GM08714 (cell line): ENCODE measurements at regions not wholly inside any gene's neighbourhood (a gene's known extent, or its start where the extent isn't known, plus 50 kb on each side); places are given as distances from the start of the nearest gene placed in this dataset.
"Not testable (repeated sequence)": the region's sequence is repeated elsewhere in the genome, so short reads cannot be mapped to it uniquely, and the experiment has no call there.

Source experiments
- H3K4me3 ChIP-seq: fragments of 200-500 bp; sonication (Bioruptor generic); 2 replicates; pipeline ENCODE4 v1.5.1; 2014; ENCODE audit warnings: mild to moderate bottlenecking, low read length, inconsistent platforms
- ZNF274 ChIP-seq: IDR thresholded peaks from 2 replicates; pipeline ENCODE4 v1.6.1; 2012; ENCODE audit warnings: mild to moderate bottlenecking, low read depth, low read length

- no peak for TF ChIP-seq ZNF274
- no peak overlapping the region for H3K4me3 ChIP-seq
Observed at GRCh38 chr13:78145276-78145675, 226.6 kb upstream of the EDNRB start.

DNA sequence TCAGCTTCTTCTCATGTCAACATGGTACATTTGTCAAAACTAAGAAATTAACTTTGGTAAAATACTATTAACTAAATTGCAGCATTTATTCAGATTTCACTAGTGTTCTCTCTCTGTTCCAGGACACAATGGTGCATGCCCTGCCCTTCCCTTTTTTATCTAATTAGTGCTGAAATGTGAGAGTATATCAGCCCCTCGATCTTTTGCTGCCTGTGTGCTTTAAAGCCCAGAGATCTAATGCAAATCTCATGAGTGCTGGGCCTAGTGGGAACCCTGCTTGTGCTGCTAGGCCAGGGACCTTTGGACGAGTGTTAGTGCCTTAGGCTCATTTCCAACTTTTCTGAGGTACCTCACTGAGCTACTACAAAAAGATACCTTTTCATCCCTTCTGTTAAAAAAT lies 221.1 kb upstream of the EDNRB start:
- TF ChIP-seq ZNF274, result no peak
- H3K4me3 ChIP-seq, result no peak overlapping the region

DNA sequence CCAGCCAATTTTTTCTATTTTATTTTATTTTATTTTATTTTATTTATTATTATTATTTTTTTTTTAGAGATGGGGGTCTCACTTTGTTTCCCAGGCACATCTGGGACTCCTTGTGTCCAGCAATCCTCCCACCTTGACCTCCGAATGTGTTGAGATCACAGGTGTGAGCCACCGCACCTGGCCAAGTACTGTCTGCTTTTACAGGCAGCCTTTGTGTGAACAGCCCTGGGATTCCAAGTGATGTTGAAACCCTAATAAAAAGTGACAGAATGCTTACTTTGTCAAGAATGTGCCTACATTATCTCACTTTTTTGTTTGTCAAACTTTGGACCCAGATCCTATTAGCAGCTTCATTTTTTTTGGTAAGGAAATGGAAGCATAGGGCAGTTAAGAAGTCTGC lies 220.1 kb upstream of the EDNRB start:
- no peak overlapping the region for H3K4me3 ChIP-seq
- TF ChIP-seq ZNF274, result no peak

DNA sequence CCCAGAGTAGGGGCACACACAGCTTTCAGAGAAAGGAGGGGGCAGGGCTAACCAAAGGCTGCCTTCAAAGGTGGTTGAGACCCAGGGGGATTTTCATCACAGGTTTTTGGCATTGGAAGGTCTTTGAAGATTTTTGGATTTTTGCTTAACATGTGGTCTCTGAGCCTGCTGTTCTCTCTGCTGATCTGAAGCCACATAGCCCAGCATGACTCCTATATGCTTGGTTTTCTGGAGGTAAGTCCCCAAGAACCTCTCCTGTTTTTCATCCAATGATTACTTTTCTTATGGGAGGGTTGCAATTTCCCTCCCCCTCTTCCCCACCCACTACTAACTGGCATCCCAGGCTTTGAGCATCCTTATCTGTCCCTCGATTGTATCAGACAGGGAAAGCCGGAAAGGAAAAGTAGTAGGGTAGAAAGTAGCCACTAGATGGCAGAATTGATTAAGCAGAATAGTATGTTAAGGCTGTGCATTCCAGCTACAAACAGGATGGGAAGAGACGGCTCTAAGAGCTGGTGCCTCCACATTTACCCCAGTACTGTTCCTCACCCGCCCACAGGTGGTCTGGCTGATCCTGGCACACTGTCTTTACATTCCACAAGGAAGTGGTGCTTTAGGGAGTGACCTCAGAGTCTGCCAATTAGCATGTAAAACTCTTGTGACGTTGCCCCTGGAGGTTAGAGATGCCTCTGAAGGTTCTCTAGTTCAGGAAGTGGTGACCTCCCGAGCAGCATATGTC lies 218.9 kb upstream of the EDNRB start:
- TF ChIP-seq ZNF274, result no peak
- peak overlapping the region; percentile 47; the same call in 1 of the 2 replicates for H3K4me3 ChIP-seq

GRCh38 chr13:78136966-78137365 lies 218.3 kb upstream of the EDNRB start:
- H3K4me3 ChIP-seq, result no peak overlapping the region
- TF ChIP-seq ZNF274, result no peak

- TF ChIP-seq ZNF274, result no peak
- no peak overlapping the region for H3K4me3 ChIP-seq
Observed at GRCh38 chr13:78133511-78133910, 214.9 kb upstream of the EDNRB start.

DNA sequence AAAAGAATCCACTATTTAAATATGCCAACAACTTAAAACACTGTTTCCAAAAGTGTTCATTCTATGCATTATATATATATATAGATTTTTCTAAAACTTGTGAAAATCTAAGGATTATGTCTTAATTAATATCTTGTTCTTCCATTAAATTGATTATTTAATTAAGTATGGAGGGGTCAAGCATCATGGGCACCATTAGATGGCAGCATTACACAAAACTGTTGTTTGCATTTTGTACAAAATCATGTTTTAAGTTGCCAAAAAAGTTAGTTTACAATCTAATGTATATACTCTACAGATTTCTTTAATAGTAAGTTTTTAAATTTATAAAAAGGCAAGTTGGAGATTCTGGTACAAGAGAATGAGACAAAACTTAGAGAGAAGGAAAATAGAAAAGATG lies 213.2 kb upstream of the EDNRB start:
- TF ChIP-seq ZNF274, result no peak
- H3K4me3 ChIP-seq, result no peak overlapping the region

- no peak overlapping the region for H3K4me3 ChIP-seq
- no peak for TF ChIP-seq ZNF274
Observed at GRCh38 chr13:78131346-78131745, 212.7 kb upstream of the EDNRB start.

GRCh38 chr13:78129823-78130222 lies 211.2 kb upstream of the EDNRB start:
- TF ChIP-seq ZNF274, result no peak

GRCh38 chr13:78129359-78129758 lies 210.7 kb upstream of the EDNRB start:
- H3K4me3 ChIP-seq, result no peak overlapping the region
- TF ChIP-seq ZNF274, result no peak

More at GRCh38 chr13:78129823-78130222, 211.2 kb upstream of the EDNRB start:
- no peak overlapping the region for H3K4me3 ChIP-seq

- H3K4me3 ChIP-seq, result no peak overlapping the region
- TF ChIP-seq ZNF274, result no peak
Observed at GRCh38 chr13:78121459-78122348, 203.1 kb upstream of the EDNRB start.

DNA sequence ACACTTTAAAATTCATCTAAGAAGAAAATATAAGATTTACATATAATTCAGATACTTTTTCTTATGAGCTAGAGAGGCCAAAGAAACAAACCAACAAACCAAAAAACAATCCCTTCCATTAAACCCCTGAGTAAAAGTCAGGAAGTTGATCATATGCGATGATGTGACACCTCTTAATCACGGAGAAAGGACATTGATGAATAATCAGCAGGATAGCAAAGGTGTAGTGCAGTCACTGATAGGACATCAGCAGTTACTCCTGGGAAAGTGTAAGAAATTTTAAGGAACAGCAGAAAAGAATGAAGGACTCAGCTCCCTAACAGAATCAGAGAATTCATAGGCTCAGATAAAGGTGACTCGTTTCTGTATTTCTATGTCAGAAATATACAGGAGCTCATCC lies 202.4 kb upstream of the EDNRB start:
- no peak for TF ChIP-seq ZNF274

GRCh38 chr13:78120144-78120543 lies 201.5 kb upstream of the EDNRB start:
- H3K4me3 ChIP-seq, result not testable (repeated sequence)

More for the DNA sequence above, 202.4 kb upstream of the EDNRB start:
- H3K4me3 ChIP-seq, result no peak overlapping the region

- H3K4me3 ChIP-seq, result not testable (repeated sequence)
Observed at GRCh38 chr13:78117070-78117469, 198.4 kb upstream of the EDNRB start.

- no peak for TF ChIP-seq ZNF274
Observed at GRCh38 chr13:78105656-78106055, 187.0 kb upstream of the EDNRB start.

More at GRCh38 chr13:78105656-78106055, 187.0 kb upstream of the EDNRB start:
- no peak overlapping the region for H3K4me3 ChIP-seq
